CD4-positive, alpha-beta T cell treated with Interleukin-17A for 4 hours (primary cell): ENCODE measurements at regions not wholly inside any gene's neighbourhood (a gene's known extent, or its start where the extent isn't known, plus 50 kb on each side); places are given as distances from the start of the nearest gene placed in this dataset.

Experiments used
- DNase-seq: peaks from one replicate; pipeline ENCODE4 v3.0.0-alpha.2; 2020; ENCODE audit warnings: mixed read lengths

DNA sequence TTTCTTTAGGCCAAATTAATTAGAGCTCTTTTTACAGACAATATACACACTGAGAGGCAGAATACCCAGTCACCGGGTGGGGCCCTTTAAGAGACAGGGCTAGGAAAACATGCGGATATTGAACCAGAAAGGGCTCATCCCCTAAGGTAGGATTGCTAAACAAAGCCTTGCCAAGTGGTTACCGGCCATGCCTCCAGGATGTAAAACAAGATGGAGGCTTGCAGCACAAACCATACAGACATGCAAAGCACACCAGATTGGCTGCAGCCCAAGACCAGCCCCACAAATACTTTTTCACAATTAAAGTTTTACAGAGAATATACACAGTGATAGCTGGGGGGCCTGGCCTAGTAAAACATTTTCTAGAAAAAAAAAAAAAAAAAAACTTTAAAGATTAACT, 210.0 kb downstream of the KLHL4 start:
- DNase-seq: no peak

DNA sequence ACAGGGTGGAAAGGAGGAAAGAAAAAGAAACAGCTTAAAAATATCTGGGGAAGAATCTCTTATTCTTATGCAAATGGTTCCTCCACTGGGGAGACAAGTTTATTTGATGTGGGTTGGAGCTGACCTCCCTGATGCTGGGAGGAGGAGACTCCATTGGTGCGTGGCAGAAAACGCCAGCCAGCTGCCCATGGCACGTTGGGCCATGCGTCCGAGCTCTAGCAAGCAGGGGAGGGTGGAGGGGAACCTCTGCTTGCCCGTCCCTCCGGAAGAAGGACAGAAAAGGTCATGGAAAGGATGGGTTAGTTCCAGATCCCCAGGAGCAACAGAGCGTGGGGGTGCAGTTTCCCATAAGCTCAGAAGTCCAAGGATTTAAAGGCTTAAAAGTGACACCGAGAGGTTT, 210.4 kb downstream of the KLHL4 start:
- no peak for DNase-seq

DNA sequence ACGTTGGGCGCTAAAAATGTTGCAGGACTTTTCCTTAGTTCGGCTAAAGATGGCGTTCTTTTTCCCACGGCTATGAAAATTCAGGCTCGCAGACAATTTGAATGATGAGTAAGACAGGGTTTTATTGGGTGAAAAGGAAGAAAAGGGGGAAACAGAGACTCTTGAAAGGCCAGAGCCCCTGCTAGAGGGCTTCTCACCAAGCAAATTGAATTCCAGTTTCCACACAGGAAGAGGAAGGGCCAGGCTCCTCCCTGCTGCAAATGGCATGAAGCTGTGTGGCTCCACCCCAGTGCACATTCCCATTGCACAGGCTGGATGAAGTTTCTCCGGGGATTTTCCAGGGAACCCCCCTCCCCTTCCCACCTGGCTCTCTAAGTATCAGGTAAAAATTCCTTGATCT, 210.9 kb downstream of the KLHL4 start:
- DNase-seq: no peak

DNA sequence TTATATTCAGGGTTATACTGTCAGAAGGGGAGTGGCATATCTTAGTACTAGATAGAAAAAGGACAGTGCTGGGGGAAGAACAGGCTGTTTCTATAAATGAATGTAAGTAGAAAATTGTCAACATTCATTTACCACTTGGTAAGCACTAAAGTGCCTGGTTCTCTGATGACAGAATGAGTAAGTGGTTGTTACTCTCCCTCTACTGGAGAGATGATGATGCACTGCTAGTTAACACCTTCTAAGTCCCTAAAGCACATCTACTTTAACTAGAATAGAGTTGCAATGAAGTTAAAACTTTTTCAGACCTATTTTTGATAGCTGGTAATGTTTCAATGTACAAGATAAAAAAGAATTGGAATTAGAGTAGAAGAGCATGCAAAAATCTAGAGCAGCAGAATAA, 214.5 kb downstream of the KLHL4 start:
- no peak for DNase-seq

DNA sequence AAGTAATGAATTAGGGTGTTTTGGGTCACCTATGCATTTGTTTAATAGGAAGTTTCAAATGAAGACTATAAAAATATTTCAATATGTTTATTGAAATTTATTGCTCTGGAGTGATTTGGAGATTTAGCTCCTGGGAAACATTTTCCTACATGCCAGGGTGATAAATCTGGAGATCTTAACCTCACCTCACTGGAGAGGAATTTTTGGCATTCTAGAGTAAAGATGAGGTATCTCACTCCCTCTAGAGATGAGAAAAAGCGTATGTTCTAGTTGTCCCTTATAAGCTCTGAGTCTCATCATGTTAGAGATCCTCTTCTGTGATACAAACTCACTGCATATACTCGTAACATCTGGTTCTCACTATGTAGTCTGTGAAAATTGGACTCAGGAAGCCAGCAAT, 219.0 kb downstream of the KLHL4 start:
- DNase-seq: no peak

DNA sequence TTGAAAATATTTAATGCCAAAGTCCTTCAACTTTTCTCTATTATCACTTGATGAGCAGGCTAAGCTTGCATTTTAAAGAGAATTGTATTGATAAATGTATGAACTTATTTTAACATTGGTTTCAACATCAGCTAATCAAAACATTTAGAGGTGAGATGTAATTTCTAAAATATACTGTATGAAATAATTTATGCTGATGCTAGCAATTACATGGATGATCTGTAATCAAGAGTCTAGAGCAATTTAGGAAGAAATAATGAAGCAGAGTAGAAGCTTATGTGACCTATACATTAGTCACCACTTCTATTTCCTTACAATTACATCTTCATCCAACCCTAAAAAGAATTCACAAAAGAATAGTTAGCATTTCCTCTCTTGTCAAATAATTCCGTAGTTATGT, 226.8 kb downstream of the KLHL4 start:
- DNase-seq: no peak

GRCh38 chrX:87755493-87755892, 237.9 kb downstream of the KLHL4 start:
- DNase-seq: no peak

GRCh38 chrX:87788976-87789375, 271.4 kb downstream of the KLHL4 start:
- DNase-seq: no peak

DNA sequence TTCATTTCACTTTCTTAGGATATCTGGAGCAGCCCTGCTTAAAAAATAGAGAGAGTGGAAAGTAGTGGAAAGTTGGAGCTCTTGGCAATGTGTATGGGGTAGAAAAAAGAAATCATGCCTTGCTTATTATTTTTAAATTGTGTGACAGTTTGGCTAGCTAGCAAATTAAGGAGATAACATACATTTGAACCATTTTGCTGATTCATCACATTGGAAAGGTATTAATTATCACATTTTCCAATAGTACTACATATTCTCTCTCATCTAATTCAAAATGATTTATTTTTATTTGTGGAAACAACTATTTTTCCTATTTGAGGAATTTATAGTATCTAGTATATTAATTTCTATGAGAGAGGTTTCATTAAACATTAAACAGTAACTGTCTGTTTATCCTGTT, 280.4 kb downstream of the KLHL4 start:
- DNase-seq: no peak

GRCh38 chrX:87805829-87806490, 288.4 kb downstream of the KLHL4 start:
- DNase-seq: no peak

GRCh38 chrX:87808576-87809243, 291.1 kb downstream of the KLHL4 start:
- DNase-seq: no peak

- DNase-seq: no peak
These were observed 296.0 kb downstream of the KLHL4 start for GRCh38 chrX:87813566-87813965.

- no peak for DNase-seq
These were observed 329.4 kb downstream of the KLHL4 start for GRCh38 chrX:87846956-87847355.

GRCh38 chrX:87873347-87873941, 355.8 kb downstream of the KLHL4 start:
- DNase-seq: no peak

DNA sequence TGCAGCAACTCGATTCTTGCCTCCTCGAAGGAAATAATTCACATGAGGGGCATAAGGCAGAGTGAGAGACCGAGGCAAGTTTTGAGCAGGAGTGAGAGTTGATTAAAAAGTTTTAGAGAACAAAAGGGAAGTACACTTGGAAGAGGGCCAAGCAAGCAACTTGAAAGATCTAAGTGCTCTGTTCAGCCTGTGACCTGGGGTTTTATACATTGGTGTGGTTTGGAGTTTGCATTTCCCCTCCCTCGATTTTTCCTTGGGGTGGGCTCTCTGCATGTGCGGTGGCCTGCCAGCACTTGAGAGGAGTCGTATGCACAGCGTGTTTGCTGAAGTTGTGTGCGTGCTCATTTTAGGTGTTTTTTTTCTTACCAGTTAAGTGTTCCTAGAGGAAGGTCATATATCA, 356.4 kb downstream of the KLHL4 start:
- DNase-seq: no peak

GRCh38 chrX:87878926-87879325, 361.3 kb downstream of the KLHL4 start:
- no peak for DNase-seq

DNA sequence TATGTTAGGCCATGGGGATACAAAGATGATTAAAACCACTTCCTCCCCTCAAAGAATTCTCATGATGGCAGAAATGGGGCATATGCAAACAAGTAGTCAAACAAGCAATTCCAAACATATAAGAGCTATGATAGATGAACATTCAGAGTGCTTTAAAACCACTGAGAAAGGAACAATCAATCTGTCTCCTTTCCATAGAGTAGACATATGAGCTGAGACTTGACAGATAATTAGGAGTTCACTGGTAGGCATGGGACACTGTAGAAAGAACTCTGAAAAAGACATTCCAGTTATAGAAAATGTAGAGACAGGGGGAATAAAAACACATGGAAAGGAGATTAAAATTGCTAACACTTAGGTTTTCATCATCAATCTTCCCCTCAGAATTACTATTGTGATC, 372.8 kb downstream of the KLHL4 start:
- DNase-seq: no peak

DNA sequence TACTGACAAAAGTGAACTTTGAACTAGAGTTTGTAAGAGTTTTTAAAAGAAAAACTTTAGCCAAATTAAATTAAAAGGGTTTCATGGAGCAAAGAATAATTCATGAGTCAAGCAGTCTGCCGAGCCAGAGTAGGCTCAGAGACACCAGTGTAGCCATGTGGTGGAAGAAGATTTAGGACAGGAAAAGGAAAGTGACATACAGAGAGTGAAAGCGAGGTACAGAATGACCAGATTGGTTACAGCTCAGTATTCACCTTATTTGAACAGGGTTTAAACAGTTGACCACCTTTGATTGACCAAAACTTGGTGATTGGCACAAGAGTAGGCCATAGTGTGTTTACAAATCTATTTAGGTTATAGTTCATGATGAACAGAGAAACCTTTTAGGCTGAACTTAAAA, 377.8 kb downstream of the KLHL4 start:
- no peak for DNase-seq

DNA sequence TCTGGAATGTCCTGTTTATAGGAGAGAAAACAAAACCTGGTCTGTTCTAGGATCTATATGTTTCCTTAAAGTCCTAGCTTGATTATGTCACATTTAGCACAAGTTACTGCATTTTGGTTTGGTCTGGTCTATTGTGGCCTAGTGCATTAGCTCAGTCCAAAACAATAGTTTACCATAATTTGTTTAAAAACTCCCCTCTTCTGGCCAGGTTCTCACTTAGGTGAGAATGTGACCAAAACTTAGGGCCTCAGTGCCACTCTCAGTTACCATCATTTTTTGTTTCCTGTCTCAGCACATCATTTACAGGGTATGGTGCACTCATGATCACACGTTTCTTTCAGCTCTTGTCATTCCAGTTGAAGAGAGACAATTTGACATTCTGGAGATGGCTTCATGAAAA, 378.5 kb downstream of the KLHL4 start:
- DNase-seq: no peak

- DNase-seq: peak; percentile 16
These were observed 382.8 kb downstream of the KLHL4 start for GRCh38 chrX:87900320-87900908.

DNA sequence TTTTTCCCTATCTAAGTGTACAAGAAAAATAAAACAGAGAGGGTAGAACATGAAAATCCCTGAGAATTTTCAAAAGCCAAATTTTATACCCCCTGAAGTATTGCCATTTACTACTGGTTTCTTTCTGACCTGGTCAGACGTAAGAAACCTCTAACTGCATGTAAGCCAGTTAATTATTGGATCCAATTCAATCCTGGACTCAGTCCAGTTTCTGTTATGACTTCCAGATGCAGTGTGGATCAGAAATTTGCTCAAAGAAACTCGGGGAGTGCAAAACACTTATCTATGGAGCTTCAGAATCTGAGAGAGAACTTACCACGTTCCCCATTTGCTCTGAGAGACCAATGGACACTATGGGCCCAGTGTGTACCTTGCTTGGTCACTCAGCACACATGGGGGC, 383.5 kb downstream of the KLHL4 start:
- no peak for DNase-seq

DNA sequence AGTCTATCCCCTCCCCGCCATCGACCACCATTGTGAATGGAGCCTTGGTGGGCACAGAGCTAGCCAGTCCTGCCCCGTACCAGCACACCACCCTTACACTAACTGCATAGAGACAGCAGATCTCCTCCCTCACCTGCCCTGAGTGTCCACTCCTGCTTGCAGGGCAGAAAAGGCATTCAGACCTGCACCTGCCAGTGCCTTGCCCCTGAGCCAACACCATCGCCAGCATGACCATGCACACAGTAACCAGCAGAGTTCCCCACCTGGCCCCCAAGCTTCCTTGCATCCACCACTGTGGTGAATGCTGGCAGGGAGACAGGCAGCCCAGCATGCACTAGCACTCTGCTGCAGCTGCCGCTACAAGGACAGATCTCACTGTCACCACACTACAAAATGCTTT, 397.1 kb downstream of the KLHL4 start:
- no peak for DNase-seq

- no peak for DNase-seq
These were observed 407.0 kb downstream of the KLHL4 start for GRCh38 chrX:87924619-87925018.

DNA sequence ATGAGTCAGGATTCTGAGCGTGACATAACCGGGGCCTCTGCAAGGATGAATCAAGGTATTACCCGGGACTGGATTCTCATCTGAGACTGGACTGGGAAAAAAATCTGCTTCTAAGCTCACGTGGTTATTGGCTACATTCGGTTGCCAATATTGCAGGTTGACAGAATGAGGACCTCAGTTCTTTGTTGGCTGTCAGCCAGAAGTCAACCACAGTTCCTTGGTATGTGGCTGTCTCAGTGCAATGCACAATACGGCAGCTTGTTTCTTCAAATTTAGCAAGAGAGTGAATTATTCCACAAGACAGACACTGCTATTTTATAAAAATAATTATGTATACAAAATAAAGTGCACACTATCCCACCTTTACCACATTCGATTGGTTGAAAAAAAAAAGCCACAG, 424.2 kb downstream of the KLHL4 start:
- no peak for DNase-seq
